ENCODE measurements at regions not wholly inside any gene's neighbourhood (a gene's known extent, or its start where the extent isn't known, plus 50 kb on each side); places are given as distances from the start of the nearest gene placed in this dataset.

DNA sequence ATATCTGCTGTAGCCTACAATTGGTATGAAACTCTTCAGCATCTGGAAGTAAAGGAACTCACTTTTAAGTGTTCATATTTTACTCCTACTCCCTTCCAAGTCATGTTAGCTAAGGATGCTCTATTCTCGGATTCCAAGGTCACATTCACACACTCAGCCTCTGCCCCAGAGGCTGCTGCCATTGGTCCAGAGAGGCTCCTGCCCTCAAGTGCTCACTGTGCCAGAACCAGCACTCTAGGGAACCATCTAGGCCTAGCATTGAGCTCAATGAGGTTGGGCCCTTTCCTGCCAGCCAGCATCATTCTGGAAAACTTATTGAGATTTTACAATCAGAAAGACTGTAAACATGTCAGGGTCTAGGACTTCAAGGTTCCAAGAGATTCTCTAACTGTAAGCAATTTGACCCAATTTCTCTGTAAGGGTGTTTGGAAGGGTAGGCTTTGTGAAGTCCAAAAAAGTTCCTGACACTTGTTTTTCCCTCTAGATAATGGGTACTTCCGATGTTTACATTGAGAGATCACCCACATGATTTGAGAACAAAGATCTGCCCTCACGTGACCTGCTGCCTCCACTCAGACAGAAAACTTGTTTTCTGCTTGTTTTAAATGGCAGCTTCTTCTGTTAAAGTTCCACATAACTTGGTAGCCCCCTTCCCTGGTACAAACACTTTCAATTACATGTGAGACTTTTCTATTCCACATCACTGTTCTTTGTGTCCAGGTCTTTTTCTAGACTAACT lies 94.9 kb downstream of the MAB21L3 start:
- H3K4me1 Mint-ChIP-seq (ENCODE audit: low read depth, unreplicated experiment): no peaks in the 10 kb centered on the region
- TF ChIP-seq, protein P1, sequence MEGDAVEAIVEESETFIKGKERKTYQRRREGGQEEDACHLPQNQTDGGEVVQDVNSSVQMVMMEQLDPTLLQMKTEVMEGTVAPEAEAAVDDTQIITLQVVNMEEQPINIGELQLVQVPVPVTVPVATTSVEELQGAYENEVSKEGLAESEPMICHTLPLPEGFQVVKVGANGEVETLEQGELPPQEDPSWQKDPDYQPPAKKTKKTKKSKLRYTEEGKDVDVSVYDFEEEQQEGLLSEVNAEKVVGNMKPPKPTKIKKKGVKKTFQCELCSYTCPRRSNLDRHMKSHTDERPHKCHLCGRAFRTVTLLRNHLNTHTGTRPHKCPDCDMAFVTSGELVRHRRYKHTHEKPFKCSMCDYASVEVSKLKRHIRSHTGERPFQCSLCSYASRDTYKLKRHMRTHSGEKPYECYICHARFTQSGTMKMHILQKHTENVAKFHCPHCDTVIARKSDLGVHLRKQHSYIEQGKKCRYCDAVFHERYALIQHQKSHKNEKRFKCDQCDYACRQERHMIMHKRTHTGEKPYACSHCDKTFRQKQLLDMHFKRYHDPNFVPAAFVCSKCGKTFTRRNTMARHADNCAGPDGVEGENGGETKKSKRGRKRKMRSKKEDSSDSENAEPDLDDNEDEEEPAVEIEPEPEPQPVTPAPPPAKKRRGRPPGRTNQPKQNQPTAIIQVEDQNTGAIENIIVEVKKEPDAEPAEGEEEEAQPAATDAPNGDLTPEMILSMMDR (IDR thresholded peaks at IDR 0.05; ENCODE audit: partially characterized antibody, unreplicated experiment): no peak

DNA sequence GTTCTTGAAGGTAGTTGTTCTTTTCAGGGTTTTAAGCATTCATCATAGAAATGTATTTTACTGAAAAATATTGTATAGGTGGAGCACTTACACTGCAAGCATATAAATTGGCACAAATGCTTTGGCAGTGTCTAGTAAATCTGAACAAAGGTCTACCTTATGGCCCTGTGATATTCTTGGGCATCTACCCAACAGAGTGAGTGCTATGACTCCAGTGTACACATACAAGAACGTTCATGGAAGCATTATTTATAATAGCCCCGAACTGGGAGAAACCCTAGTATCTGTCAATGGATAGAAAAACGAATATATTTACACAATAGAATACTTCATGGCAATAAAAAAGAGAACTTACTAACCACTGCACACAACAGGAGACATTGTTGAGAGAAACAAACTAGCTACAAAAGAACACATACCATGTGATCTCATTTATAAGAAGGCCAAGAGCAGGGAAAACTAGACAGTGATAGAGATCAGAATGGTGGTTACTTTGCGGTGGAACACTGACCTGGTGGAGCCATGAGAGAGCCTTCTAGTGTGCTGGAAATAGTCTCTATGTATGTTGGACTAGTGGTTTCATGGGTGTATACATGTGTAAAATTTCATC lies 96.0 kb downstream of the MAB21L3 start:
- DNase-seq: no peak
- H3K36me3 Mint-ChIP-seq (ENCODE audit: unreplicated experiment): no peaks in the 10 kb centered on the region
- H3K27me3 Mint-ChIP-seq (ENCODE audit: unreplicated experiment): peaks cover 5% of the 10 kb centered on the region
- H3K9me3 Mint-ChIP-seq (ENCODE audit: unreplicated experiment): no peaks in the 10 kb centered on the region
- TF ChIP-seq, protein P1 (IDR thresholded peaks at IDR 0.05; ENCODE audit: partially characterized antibody, unreplicated experiment): no peak
- no peaks in the 10 kb centered on the region for H3K4me1 Mint-ChIP-seq (ENCODE audit: low read depth, unreplicated experiment)
- no peak overlapping the region for H3K4me3 Mint-ChIP-seq (ENCODE audit: unreplicated experiment)
- H3K27ac Mint-ChIP-seq (ENCODE audit: unreplicated experiment): no peak overlapping the region

More for the DNA sequence above, 94.9 kb downstream of the MAB21L3 start:
- no peaks in the 10 kb centered on the region for H3K9me3 Mint-ChIP-seq (ENCODE audit: unreplicated experiment)
- peaks cover 2% of the 10 kb centered on the region for H3K27me3 Mint-ChIP-seq (ENCODE audit: unreplicated experiment)
- DNase-seq: no peak
- H3K4me3 Mint-ChIP-seq (ENCODE audit: unreplicated experiment): no peak overlapping the region
- H3K27ac Mint-ChIP-seq (ENCODE audit: unreplicated experiment): no peak overlapping the region
- H3K36me3 Mint-ChIP-seq (ENCODE audit: unreplicated experiment): no peaks in the 10 kb centered on the region

DNA sequence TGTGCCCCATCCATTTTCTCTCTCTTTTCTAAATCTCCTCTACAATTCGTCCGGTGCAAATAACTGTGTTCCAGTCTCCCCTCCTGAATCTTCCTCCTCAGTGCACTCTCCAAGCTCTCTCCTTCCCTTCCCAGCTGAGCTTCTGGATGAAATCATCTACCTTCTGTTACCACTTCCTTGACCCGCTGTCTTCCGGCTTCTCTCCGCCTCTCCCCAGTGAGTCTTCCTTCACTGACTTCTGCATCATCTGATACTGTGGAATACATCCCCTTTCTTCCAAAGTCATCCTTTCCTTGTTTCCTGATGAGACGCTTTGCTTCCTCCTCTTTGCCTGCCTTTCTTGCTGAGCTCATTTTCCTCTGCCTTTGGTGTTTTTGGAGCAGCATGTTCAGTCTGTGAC lies 96.9 kb downstream of the MAB21L3 start:
- TF ChIP-seq, protein P1 (IDR thresholded peaks at IDR 0.05; ENCODE audit: partially characterized antibody, unreplicated experiment): no peak
- no peak overlapping the region for H3K27ac Mint-ChIP-seq (ENCODE audit: unreplicated experiment)
- no peaks in the 10 kb centered on the region for H3K4me1 Mint-ChIP-seq (ENCODE audit: low read depth, unreplicated experiment)
- no peak for DNase-seq
- no peak overlapping the region for H3K4me3 Mint-ChIP-seq (ENCODE audit: unreplicated experiment)
- H3K9me3 Mint-ChIP-seq (ENCODE audit: unreplicated experiment): no peaks in the 10 kb centered on the region
- H3K27me3 Mint-ChIP-seq (ENCODE audit: unreplicated experiment): peaks cover 2% of the 10 kb centered on the region
- H3K36me3 Mint-ChIP-seq (ENCODE audit: unreplicated experiment): no peaks in the 10 kb centered on the region

DNA sequence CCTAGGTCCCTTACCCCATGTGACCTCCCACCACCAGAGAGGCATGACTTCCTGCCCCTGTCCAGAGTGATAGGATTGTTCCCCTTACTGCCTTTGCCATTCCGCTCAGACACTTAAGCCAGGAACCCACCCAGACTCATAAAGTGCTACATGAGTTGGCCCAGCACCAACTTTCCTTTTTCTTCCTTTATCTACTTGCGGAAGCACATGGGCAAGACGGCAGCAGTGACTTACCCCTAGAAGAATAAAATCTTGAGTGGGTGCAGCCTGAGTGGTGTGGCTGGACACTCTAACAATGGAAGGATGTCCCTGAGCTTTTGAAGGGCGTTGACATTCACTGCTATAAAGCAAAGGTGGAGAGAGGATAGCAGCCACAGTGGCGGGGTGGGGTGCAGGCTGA lies 100.1 kb downstream of the MAB21L3 start:
- TF ChIP-seq, protein P1 (IDR thresholded peaks at IDR 0.05; ENCODE audit: partially characterized antibody, unreplicated experiment): no peak
- no peak overlapping the region for H3K4me3 Mint-ChIP-seq (ENCODE audit: unreplicated experiment)
- peaks cover 2% of the 10 kb centered on the region for H3K27me3 Mint-ChIP-seq (ENCODE audit: unreplicated experiment)
- H3K9me3 Mint-ChIP-seq (ENCODE audit: unreplicated experiment): no peaks in the 10 kb centered on the region
- no peaks in the 10 kb centered on the region for H3K36me3 Mint-ChIP-seq (ENCODE audit: unreplicated experiment)
- DNase-seq: no peak
- H3K27ac Mint-ChIP-seq (ENCODE audit: unreplicated experiment): no peak overlapping the region
- H3K4me1 Mint-ChIP-seq (ENCODE audit: low read depth, unreplicated experiment): no peaks in the 10 kb centered on the region

DNA sequence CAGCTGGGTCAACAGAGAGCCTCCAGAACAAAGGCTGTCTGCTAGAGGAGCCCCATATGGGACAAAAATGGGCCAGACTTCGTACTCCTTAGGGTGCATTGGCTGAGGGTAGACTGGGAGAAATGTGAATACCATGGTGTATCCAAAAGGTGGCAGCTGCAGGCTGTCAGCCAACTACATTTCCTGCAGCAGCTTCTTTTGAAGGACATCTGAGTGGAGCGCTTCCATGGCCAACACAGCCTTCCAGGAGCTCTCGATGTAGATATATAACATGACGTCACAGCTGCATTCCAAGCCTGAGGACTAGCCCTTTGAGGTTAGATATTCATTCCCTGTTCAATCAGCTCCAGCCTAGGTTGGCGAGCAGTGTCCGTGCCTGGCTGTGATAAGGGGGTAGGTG lies 107.7 kb downstream of the MAB21L3 start:
- Mint-ChIP-seq H3K4me3 (ENCODE audit: unreplicated experiment) (no peak overlapping the region), H3K36me3 (ENCODE audit: unreplicated experiment) (no peaks in the 10 kb centered on the region), H3K4me1 (ENCODE audit: low read depth, unreplicated experiment) (no peaks in the 10 kb centered on the region), H3K27ac (ENCODE audit: unreplicated experiment) (no peak overlapping the region), H3K27me3 (ENCODE audit: unreplicated experiment) (no peaks in the 10 kb centered on the region), H3K9me3 (ENCODE audit: unreplicated experiment) (no peaks in the 10 kb centered on the region)
- no peak for DNase-seq
- TF ChIP-seq, protein P1 (IDR thresholded peaks at IDR 0.05; ENCODE audit: partially characterized antibody, unreplicated experiment): no peak

All from glutamatergic neuron (in vitro differentiated cells).